ENCODE measurements at regions not wholly inside any gene's neighbourhood (a gene's known extent, or its start where the extent isn't known, plus 50 kb on each side); places are given as distances from the start of the nearest gene placed in this dataset.

GRCh38 chr16:48836636-48837035 lies 226.7 kb upstream of the N4BP1 start:
- FAIRE-seq (no peak), DNase-seq (ENCODE audit: low spot score) (no peak)

DNA sequence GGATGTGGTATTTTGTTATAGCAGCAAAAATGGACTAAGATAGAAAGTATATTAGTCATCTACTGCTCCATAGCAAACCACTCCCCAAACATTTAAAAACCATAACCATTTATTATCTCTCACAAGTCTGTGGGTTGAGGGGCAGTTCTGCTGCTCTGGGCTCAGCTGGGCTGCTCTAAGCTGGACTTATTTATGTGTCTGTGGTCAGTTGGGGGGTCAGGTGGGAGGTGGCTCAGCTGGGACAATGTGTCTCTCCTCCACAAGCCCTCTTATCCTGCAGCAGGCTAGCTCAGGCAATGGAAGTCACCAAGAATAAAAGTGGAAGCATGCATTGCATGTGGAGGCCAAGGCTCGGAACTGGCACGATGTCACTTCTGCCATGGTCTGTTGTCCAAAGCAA lies 226.1 kb upstream of the N4BP1 start:
- FAIRE-seq (no peak), DNase-seq (ENCODE audit: low spot score) (no peak)

DNA sequence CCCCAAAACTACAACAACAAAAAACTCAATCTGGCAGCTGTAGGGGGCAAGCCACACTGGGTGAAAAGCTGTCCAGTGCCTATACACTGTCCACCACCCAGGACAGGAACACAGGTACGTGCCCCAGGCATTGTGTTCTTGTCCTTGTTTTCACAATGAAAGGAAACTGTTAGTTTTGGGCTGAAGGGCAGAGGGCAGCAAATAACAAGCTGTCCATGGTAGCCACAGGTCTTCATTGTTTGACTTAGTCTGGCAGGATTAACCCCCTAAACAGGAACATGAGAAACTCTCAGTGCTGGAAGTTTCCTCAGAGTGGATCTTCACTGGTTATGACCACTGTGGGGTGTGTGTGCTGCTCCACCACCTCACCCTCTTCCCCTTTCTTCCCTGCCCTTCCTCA lies 224.6 kb upstream of the N4BP1 start:
- no peak for FAIRE-seq
- DNase-seq (ENCODE audit: low spot score) = no peak

DNA sequence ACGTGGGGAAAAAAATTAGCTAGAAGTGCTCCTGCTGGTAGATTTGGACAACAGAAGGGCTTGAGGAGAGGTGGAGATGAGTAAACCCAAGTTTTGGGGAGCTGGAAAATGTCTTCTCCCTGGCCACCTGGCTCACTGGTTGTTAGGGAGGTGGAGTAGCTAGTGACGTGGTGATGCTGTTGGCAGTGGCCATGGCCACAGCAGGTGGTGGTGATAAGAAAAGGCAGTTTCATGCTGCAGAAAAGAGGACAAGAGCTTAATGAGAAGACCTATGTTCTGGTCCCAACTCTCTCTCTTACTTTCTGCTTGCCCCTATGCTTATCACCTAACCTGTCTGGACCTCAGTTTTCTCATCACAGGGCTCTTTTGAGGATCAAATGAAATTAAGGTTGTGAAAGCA lies 223.5 kb upstream of the N4BP1 start:
- no peak for DNase-seq (ENCODE audit: low spot score)
- no peak for FAIRE-seq

- FAIRE-seq (no peak), DNase-seq (ENCODE audit: low spot score) (no peak)
Observed at GRCh38 chr16:48831076-48831722, 221.2 kb upstream of the N4BP1 start.

- DNase-seq (ENCODE audit: low spot score) = no peak
- no peak for FAIRE-seq
Observed at GRCh38 chr16:48829336-48830310, 219.6 kb upstream of the N4BP1 start.

GRCh38 chr16:48824271-48824670 lies 214.3 kb upstream of the N4BP1 start:
- DNase-seq (ENCODE audit: low spot score) (no peak), FAIRE-seq (no peak)

DNA sequence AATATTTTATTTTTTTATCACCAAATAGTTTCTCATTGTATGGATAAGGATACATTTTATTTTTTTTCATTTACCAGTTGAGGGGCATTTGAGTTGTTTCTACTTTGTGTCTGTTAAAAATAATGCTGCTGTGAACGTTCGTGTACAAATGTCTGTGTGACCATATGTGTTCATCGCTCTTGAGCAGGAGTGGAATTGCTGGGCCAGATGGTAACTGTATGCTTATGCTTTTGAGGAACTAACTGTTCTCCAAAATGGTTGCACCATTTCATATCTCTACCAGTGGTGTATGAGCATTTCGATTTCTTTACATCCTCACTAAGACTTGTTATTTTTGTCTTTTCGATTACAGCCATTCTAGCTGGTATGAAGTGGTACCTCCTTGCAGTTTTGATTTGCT lies 212.5 kb upstream of the N4BP1 start:
- FAIRE-seq = no peak
- DNase-seq (ENCODE audit: low spot score) = no peak

GRCh38 chr16:48820379-48820778 lies 210.4 kb upstream of the N4BP1 start:
- no peak for FAIRE-seq
- DNase-seq (ENCODE audit: low spot score) = no peak

GRCh38 chr16:48818257-48818656 lies 208.3 kb upstream of the N4BP1 start:
- FAIRE-seq = no peak
- no peak for DNase-seq (ENCODE audit: low spot score)

DNA sequence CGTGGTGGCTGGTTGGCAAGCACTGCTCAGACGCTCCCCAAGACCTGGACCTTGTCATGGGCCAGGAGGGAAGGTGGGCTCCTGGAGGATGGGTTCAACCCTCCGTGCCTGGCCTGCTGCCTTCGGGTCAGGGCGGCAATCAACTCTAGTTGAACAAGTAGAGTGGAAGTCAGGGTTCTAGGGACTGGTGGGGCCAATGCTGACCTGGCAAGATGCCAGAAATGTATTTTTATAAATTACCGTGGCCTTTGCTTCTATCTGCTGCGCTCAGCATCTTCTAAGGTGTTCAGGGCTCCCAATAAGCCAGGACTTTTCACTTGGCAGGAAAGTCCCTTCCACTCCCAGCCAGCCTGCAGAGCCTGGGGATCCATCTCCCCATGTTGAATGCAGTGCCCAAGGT lies 207.1 kb upstream of the N4BP1 start:
- DNase-seq (ENCODE audit: low spot score) (no peak), FAIRE-seq (no peak)

DNA sequence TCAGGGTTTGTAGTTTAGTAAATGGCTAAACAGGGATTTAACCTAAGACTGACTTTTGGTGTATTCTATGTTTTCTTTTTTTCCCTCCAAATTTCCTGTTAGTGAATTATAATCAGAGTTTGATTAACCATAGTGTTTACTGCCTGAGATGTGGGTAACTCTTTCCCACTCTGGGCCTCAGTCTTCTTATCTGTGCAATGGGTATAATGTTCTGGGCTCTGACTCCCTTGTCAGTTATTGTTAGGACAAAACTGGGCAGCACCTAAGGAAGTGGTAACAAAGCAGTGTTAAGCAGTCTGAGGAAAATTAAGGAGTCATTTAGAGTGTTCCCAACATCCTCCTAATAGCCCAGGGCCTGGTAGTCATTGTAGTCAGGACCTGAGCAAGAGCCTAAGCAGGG lies 206.4 kb upstream of the N4BP1 start:
- no peak for DNase-seq (ENCODE audit: low spot score)
- FAIRE-seq = no peak

DNA sequence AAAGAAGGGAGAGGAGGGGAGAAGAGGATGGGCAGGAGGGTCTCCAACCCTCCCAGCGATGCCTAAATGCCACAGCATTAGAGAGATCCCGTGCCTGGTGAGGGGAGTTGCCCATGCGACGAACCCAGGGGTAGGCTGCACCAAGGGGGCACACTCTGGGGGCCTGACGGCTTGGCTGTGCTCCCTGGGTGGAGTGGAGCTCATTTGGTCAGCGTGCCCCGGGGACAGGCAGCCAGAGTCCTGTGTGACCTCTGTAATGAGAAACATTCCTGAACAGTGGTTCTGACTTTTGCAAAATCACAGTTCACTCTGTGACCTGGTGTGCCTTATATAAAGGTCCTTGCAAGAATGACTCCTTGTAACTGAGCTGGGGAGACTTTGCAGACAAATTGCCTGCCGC lies 205.0 kb upstream of the N4BP1 start:
- FAIRE-seq (no peak), DNase-seq (ENCODE audit: low spot score) (no peak)

DNA sequence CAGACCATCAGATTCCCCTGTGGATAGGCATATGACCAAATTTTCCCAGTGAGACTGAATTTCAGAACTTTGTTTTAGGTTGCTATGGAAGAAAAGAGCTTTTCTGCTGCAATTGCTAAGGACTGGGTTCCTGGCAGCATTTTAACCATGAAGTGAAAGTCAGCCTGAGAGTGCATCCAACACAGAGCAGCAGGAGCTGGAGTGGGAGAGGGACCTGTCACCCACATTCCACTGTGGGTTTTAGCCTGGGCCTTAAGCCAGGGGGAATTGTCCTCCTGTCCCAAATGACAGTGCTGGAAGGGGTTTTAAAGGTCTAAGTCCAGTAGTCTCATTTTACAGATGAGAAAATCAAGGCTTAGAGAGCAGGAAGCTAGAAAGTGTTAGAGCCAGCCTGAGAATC lies 203.5 kb upstream of the N4BP1 start:
- no peak for FAIRE-seq

DNA sequence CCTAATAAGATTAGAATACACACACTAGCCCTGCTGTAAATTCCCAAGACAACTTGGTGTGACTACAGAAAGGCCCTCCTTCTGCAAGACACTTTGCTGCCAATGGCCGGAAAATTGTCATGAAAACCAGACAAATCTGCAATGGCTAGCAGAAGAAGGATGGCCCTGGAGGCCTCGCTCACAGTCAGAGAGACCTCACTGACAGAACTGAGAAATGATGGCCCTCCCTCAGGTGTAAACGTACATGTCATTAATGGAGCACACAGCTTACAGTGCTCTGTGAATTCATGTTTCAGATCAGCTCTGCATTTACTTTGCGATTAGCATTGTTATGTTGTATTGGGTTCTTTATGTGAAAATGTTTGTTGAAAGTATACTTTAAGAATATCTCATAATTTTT lies 202.9 kb upstream of the N4BP1 start:
- DNase-seq (ENCODE audit: low spot score) = no peak
- no peak for FAIRE-seq

More for the DNA sequence above, 203.5 kb upstream of the N4BP1 start:
- DNase-seq (ENCODE audit: low spot score) = no peak

DNA sequence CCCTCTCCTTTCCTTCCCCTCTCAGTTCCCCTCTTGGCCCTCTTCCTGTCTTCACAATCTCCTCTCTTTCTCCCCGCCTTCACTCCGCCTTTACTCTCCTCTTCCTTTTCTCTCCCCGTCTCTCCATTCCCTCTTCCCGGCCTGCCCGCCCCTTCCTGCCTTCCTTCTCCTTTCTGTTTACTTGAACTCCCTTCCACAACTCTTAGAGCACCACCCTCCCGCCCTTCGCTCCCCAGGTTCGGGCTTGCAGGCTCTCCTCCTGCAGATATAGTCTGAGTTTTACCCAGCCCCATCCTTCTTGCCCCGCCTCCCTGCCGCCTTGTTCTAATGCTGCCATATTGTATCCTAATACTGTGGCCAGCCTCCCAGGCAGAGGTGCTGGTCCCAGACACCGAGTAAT lies 201.5 kb upstream of the N4BP1 start:
- no peak for DNase-seq (ENCODE audit: low spot score)
- FAIRE-seq = no peak

DNA sequence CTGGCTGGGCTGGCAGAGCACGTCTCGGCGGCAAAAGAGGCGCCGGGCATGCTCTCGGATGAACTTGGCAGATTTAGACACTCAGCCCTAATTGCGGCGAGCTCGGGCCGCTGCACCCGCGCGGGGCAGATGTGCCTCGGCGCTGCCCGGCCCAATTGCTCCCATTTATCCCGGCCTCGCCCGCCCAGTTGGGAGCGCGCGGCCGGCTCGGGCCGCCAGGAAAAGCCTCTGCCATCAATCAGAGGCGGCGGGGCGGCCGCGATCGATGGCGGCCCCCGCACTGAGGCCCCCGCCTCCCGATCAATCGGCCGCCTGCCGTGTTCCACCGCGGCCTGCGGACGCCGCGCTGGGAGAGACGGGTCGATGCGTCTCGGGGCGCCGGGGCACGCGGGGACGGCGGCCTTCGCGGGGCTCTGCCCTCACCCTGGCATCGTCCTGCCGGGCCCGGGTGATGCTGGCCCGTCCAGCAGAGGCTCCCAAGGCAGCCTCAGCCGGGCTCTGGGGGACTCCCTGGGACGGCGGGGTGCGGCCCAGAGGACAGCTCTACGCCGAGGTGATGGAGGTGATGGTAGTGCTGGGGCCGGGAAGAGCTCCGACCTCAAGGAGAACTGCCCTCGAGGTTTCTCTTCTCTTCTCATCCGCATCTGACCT lies 200.9 kb upstream of the N4BP1 start:
- no peak for FAIRE-seq
- no peak for DNase-seq (ENCODE audit: low spot score)

- DNase-seq (ENCODE audit: low spot score) (no peak), FAIRE-seq (no peak)
Observed at GRCh38 chr16:48810436-48810802, 200.4 kb upstream of the N4BP1 start.

GRCh38 chr16:48790151-48790550 lies 180.2 kb upstream of the N4BP1 start:
- DNase-seq (ENCODE audit: low spot score) = no peak
- no peak for FAIRE-seq

GRCh38 chr16:48788475-48788874 lies 178.5 kb upstream of the N4BP1 start:
- DNase-seq (ENCODE audit: low spot score) (no peak), FAIRE-seq (no peak)

- FAIRE-seq = no peak
- no peak for DNase-seq (ENCODE audit: low spot score)
Observed at GRCh38 chr16:48745541-48745940, 135.6 kb upstream of the N4BP1 start.

GRCh38 chr16:48740964-48741363 lies 131.0 kb upstream of the N4BP1 start:
- DNase-seq (ENCODE audit: low spot score) (no peak), FAIRE-seq (no peak)

Data from RCC 7860 (cell line).